Left ventricle myocardium inferior (tissue), 1 donor: ENCODE measurements at regions not wholly inside any gene's neighbourhood (a gene's known extent, or its start where the extent isn't known, plus 50 kb on each side); places are given as distances from the start of the nearest gene placed in this dataset.

ENCODE experiments used
- DNase-seq: peaks from one replicate; pipeline ENCODE4 v3.0.0-alpha.2; 2020
- H3K27ac ChIP-seq: fragments of 200-600 bp; replicated peaks from 2 replicates; pipeline ENCODE4 v1.8.0; 2021
- H3K27me3 ChIP-seq: fragments of 200-600 bp; 2 replicates; pipeline ENCODE4 v1.8.0; 2021; ENCODE audit warnings: low read depth
- H3K36me3 ChIP-seq: fragments of 200-600 bp; 2 replicates; pipeline ENCODE4 v1.8.0; 2021
- H3K4me1 ChIP-seq: fragments of 200-600 bp; 2 replicates; pipeline ENCODE4 v1.8.0; 2021
- H3K4me3 ChIP-seq: fragments of 200-600 bp; 2 replicates; pipeline ENCODE4 v1.8.0; 2021; ENCODE audit warnings: mild to moderate bottlenecking, moderate library complexity
- H3K9me3 ChIP-seq: fragments of 200-600 bp; replicated peaks from 2 replicates; pipeline ENCODE4 v1.8.0; 2021
- CTCF ChIP-seq: fragments of 200-600 bp; IDR thresholded peaks from 2 replicates; pipeline ENCODE4 v1.8.0; 2021; ENCODE audit warnings: antibody characterized with exemption, mild to moderate bottlenecking, borderline replicate concordance
- intact Hi-C: fragments of 100-400 bp; cut with micrococcal nuclease; formaldehyde crosslinking; loops from one replicate; pipeline ENCODE4 v1.11.0; 2022
- donor health status: DM: no; HTN: yes; CAD: no; lungs with severe emphysema.

GRCh38 chr7:110592557-110592956 lies 498.4 kb upstream of the LRRN3 start:
- no peak for TF ChIP-seq CTCF
- Histone ChIP-seq H3K9me3 (no peaks in the 10 kb centered on the region), H3K4me1 (no peaks in the 10 kb centered on the region), H3K27me3 (no peaks in the 10 kb centered on the region), H3K36me3 (no peaks in the 10 kb centered on the region), H3K27ac (no peak overlapping the region), H3K4me3 (no peak overlapping the region)
- intact Hi-C loops, result no loop called here
- no peak for DNase-seq

DNA sequence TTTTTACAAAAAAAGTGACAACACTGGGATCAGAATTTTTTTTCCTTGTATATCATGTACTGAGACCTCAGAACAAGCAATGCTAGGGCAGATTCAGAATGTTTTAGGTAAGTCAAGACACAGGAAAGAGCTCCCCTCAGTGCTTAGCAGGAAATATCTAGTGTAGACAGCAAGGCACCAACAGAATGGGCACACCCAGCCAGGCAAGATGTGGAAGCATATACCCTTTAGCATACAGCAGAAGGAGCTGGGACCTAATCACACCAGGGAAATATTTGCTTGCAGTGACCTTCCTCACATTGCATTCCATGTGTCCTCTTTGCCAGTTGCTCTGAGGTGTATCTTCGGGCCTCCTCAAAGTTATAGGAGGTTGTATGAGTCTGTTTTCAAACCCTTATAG lies 497.6 kb upstream of the LRRN3 start:
- TF ChIP-seq CTCF, result no peak
- H3K36me3 ChIP-seq, result no peaks in the 10 kb centered on the region
- DNase-seq, result no peak
- H3K27ac ChIP-seq, result no peak overlapping the region
- H3K9me3 ChIP-seq, result no peaks in the 10 kb centered on the region
- no peaks in the 10 kb centered on the region for H3K4me1 ChIP-seq
- no peaks in the 10 kb centered on the region for H3K27me3 ChIP-seq
- intact Hi-C loops, result no loop called here
- no peak overlapping the region for H3K4me3 ChIP-seq

GRCh38 chr7:110595694-110596093 lies 495.2 kb upstream of the LRRN3 start:
- DNase-seq, result no peak
- TF ChIP-seq CTCF, result peak; percentile 40
- Histone ChIP-seq H3K4me3 (no peak overlapping the region), H3K27me3 (no peaks in the 10 kb centered on the region), H3K27ac (no peak overlapping the region), H3K9me3 (no peaks in the 10 kb centered on the region), H3K36me3 (no peaks in the 10 kb centered on the region), H3K4me1 (no peaks in the 10 kb centered on the region)
- intact Hi-C loops, result no loop called here

GRCh38 chr7:110600956-110601355 lies 490.0 kb upstream of the LRRN3 start:
- Histone ChIP-seq H3K36me3 (no peaks in the 10 kb centered on the region), H3K4me1 (no peaks in the 10 kb centered on the region), H3K9me3 (no peaks in the 10 kb centered on the region), H3K27ac (no peak overlapping the region), H3K4me3 (no peak overlapping the region), H3K27me3 (no peaks in the 10 kb centered on the region)
- intact Hi-C loops, result no loop called here
- no peak for TF ChIP-seq CTCF
- DNase-seq, result no peak

GRCh38 chr7:110601710-110602109 lies 489.2 kb upstream of the LRRN3 start:
- no peak for DNase-seq
- Histone ChIP-seq H3K36me3 (no peaks in the 10 kb centered on the region), H3K9me3 (no peaks in the 10 kb centered on the region), H3K27me3 (no peaks in the 10 kb centered on the region), H3K4me1 (no peaks in the 10 kb centered on the region), H3K4me3 (no peak overlapping the region), H3K27ac (no peak overlapping the region)
- intact Hi-C loops, result no loop called here
- no peak for TF ChIP-seq CTCF

DNA sequence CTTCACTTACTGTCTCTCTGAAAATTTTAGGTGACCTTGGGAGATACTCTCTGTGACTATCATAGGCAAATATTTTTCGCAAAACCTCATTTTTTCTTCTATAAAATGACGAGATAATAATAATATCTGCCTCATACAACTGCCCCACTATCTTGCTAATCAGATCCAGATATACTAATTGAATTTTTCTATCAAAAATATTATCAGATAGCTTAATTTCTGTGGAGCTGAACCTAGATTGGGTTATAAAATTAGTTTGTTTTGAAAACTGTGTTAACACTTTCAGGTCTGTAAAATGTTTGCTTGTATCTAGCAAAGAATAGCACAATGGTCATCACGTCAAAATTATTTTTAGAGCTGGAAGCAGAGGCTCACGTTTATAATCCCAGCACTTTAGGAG lies 486.7 kb upstream of the LRRN3 start:
- Histone ChIP-seq H3K36me3 (no peaks in the 10 kb centered on the region), H3K9me3 (no peaks in the 10 kb centered on the region), H3K4me3 (no peak overlapping the region), H3K27ac (no peak overlapping the region), H3K4me1 (no peaks in the 10 kb centered on the region), H3K27me3 (no peaks in the 10 kb centered on the region)
- no peak for DNase-seq
- no peak for TF ChIP-seq CTCF
- intact Hi-C loops, result no loop called here
